Lower lobe of right lung (tissue), 2 donors: ENCODE measurements at regions not wholly inside any gene's neighbourhood (a gene's known extent, or its start where the extent isn't known, plus 50 kb on each side); places are given as distances from the start of the nearest gene placed in this dataset.

ENCODE experiments used
- ATAC-seq, 2 donors: fragments of 200-7000 bp; cut with Tn5 transposase; one replicate each; pipeline ENCODE4 v1.9.1; 2020 to 2022; ENCODE audit warnings: mild to moderate bottlenecking in 2 of 2, moderate library complexity in 2 of 2
- DNase-seq: peaks from one replicate; pipeline ENCODE4 v3.0.0-alpha.2; 2020
- H3K27ac ChIP-seq: fragments of 200-600 bp; one replicate; pipeline ENCODE4 v1.8.0; 2022
- H3K27me3 ChIP-seq: fragments of 200-600 bp; one replicate; pipeline ENCODE4 v1.8.0; 2022; ENCODE audit warnings: low read depth
- H3K36me3 ChIP-seq: fragments of 200-600 bp; one replicate; pipeline ENCODE4 v1.8.0; 2022; ENCODE audit warnings: mild to moderate bottlenecking
- H3K4me1 ChIP-seq: fragments of 200-600 bp; one replicate; pipeline ENCODE4 v1.8.0; 2022
- H3K4me3 ChIP-seq: fragments of 200-600 bp; one replicate; pipeline ENCODE4 v1.8.0; 2022; ENCODE audit warnings: mild to moderate bottlenecking
- H3K9me3 ChIP-seq: fragments of 200-600 bp; one replicate; pipeline ENCODE4 v1.8.0; 2022
- CTCF ChIP-seq: fragments of 200-600 bp; IDR thresholded peaks from one replicate; pipeline ENCODE4 v1.8.0; 2022; ENCODE audit warnings: antibody characterized with exemption, mild to moderate bottlenecking
- intact Hi-C: fragments of 100-400 bp; cut with DNase I; formaldehyde crosslinking; loops from one replicate; pipeline ENCODE4 v1.11.0; 2022
- donor health status: DM: no; HTN: yes; CAD: no; lungs with severe emphysema.

- Histone ChIP-seq H3K4me1 (no peaks in the 10 kb centered on the region), H3K4me3 (no peak overlapping the region), H3K36me3 (no peaks in the 10 kb centered on the region), H3K27ac (no peak overlapping the region), H3K27me3 (peaks cover 25% of the 10 kb centered on the region), H3K9me3 (no peaks in the 10 kb centered on the region)
- DNase-seq, result no peak
- intact Hi-C loops, result no loop called here
- TF ChIP-seq CTCF, result no peak
- ATAC-seq, result peak; percentile 85 to 91
These were observed 111.4 kb downstream of the THNSL2 start for GRCh38 chr2:88281302-88282217.

GRCh38 chr2:88269836-88270235 lies 99.7 kb downstream of the THNSL2 start:
- no peaks in the 10 kb centered on the region for H3K4me1 ChIP-seq
- H3K27me3 ChIP-seq, result no peaks in the 10 kb centered on the region
- ATAC-seq (no peak), DNase-seq (no peak)
- H3K36me3 ChIP-seq, result no peaks in the 10 kb centered on the region
- TF ChIP-seq CTCF, result no peak
- no peak overlapping the region for H3K27ac ChIP-seq
- no peaks in the 10 kb centered on the region for H3K9me3 ChIP-seq
- intact Hi-C loops, result no loop called here
- no peak overlapping the region for H3K4me3 ChIP-seq

DNA sequence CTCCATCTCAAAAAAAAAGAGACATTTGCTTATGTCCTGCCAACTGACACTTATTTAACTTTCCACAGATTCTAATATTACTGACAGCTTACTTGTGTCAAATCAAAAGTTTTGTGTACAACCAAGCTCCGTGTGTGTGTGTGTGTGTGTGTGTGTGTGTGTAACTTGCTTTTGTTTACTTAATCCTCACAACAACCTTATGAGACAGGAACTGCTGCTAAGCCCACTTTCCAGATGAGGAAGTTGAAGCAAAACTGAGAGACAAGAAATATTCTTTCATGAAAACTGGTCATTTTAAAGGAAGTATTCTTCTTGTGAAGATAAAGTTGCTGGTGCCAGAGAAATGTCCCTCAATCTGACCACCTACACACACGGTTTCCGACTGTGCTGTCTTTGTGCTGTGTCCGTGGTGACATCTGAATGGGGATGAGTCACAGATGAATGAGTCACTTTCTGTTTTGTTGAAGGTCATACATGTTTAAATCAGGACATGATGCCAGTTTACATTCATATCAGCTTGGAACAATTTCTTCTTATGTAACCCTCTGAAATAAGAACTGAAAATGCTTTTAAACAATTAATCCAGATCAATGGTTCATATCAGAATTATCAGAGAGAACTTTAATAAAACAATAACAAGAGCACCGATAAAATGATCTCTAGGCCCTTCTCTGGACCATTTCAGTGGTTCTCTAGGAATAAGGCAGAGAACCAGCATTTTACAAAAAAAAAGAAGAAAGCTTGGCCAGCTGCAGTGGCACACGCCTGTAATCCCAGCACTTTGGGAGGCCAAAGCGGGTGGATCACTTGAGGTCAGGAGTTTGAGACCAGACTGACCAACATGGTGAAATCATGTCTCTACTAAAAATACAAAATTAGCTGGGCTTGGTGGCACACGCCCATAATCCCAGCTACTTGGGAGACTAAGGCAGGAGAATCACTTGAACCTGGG lies 95.5 kb downstream of the THNSL2 start:
- intact Hi-C loops, result no loop called here
- H3K4me1 ChIP-seq, result no peaks in the 10 kb centered on the region
- DNase-seq, result no peak
- no peak overlapping the region for H3K4me3 ChIP-seq
- TF ChIP-seq CTCF, result no peak
- H3K27ac ChIP-seq, result peak overlapping the region; percentile 6
- ATAC-seq, result peak; percentile 64 to 75
- no peaks in the 10 kb centered on the region for H3K36me3 ChIP-seq
- H3K9me3 ChIP-seq, result no peaks in the 10 kb centered on the region
- no peaks in the 10 kb centered on the region for H3K27me3 ChIP-seq

- ATAC-seq, result no peak
- no peaks in the 10 kb centered on the region for H3K36me3 ChIP-seq
- no peaks in the 10 kb centered on the region for H3K27me3 ChIP-seq
- no peaks in the 10 kb centered on the region for H3K9me3 ChIP-seq
- intact Hi-C loops, result no loop called here
- no peak for DNase-seq
- no peaks in the 10 kb centered on the region for H3K4me1 ChIP-seq
- H3K4me3 ChIP-seq, result no peak overlapping the region
- no peak overlapping the region for H3K27ac ChIP-seq
- no peak for TF ChIP-seq CTCF
These were observed 93.7 kb downstream of the THNSL2 start for GRCh38 chr2:88263861-88264260.

- Histone ChIP-seq H3K9me3 (no peaks in the 10 kb centered on the region), H3K36me3 (no peaks in the 10 kb centered on the region), H3K4me1 (no peaks in the 10 kb centered on the region), H3K4me3 (no peak overlapping the region), H3K27me3 (no peaks in the 10 kb centered on the region), H3K27ac (no peak overlapping the region)
- DNase-seq (no peak), ATAC-seq (no peak)
- no peak for TF ChIP-seq CTCF
- intact Hi-C loops, result no loop called here
These were observed 91.6 kb downstream of the THNSL2 start for GRCh38 chr2:88261725-88262124.
